Gastroesophageal sphincter (tissue), 4 donors: ENCODE measurements at regions not wholly inside any gene's neighbourhood (a gene's known extent, or its start where the extent isn't known, plus 50 kb on each side); places are given as distances from the start of the nearest gene placed in this dataset.

Source experiments
- ATAC-seq: fragments of 150-250 bp; one replicate; pipeline ENCODE4 v1.9.1; 2016; ENCODE audit warnings: mild to moderate bottlenecking, moderate library complexity
- H3K27ac ChIP-seq, 4 donors: fragments of 200-600 bp; sonication (generic) in 3 of 4; 1 replicate in 3 of 4; 2 replicates in 1 of 4; pipeline ENCODE4 v1.5.1; 2016 to 2019
- H3K27me3 ChIP-seq: fragments of 200-600 bp; sonication (generic); one replicate; pipeline ENCODE4 v1.5.1; 2019
- H3K36me3 ChIP-seq, 2 donors: fragments of 200-600 bp; sonication (generic); one replicate each; pipeline ENCODE4 v1.5.1; 2019; ENCODE audit warnings: control low read depth in 1 of 2
- H3K4me1 ChIP-seq, 3 donors: fragments of 200-600 bp; sonication (generic); 1 replicate in 2 of 3; 2 replicates in 1 of 3; pipeline ENCODE4 v1.5.1; 2016 to 2019; ENCODE audit warnings: control low read depth in 2 of 3
- H3K4me3 ChIP-seq, 2 donors: fragments of 200-600 bp; sonication (generic); one replicate each; pipeline ENCODE4 v1.5.1; 2019; ENCODE audit warnings: mild to moderate bottlenecking in 1 of 2, moderate library complexity in 1 of 2
- H3K9me3 ChIP-seq, 3 donors: fragments of 200-600 bp; sonication (generic); one replicate each; pipeline ENCODE4 v1.5.1; 2017 to 2019; ENCODE audit warnings: control low read depth in 2 of 3
- EP300 ChIP-seq: sonication (generic); formaldehyde crosslinking; IDR thresholded peaks from one replicate; pipeline ENCODE4 v1.6.1; 2017; ENCODE audit warnings: antibody characterized with exemption, mild to moderate bottlenecking
- POLR2A ChIP-seq, 2 donors: fragments of 450-650 bp; IDR thresholded peaks; one replicate each; pipeline ENCODE4 v1.6.1; 2017; ENCODE audit warnings: antibody characterized with exemption in 2 of 2, mild to moderate bottlenecking in 2 of 2, moderate library complexity in 1 of 2
- POLR2AphosphoS5 ChIP-seq: sonication (generic); formaldehyde crosslinking; IDR thresholded peaks from one replicate; pipeline ENCODE4 v1.6.1; 2017; ENCODE audit warnings: antibody characterized with exemption
- WGBS, 2 donors: methylation state at CpG; one replicate each; pipeline ENCODE4 v1.1.5; 2018; ENCODE audit warnings: low coverage in 1 of 2; 5-methylcytosine and 5-hydroxymethylcytosine counted together
- TF ChIP-seq, protein P1 (sequence below), 4 experiments: fragments of 200-600 bp in 2 of 4; fragments of 450-650 bp in 2 of 4; sonication (generic) in 1 of 4; IDR thresholded peaks; one replicate each; pipeline ENCODE4 v1.5.1; 2017 to 2019; ENCODE audit warnings: antibody characterized with exemption in 4 of 4, mild to moderate bottlenecking in 2 of 4, moderate library complexity in 2 of 4

DNA sequence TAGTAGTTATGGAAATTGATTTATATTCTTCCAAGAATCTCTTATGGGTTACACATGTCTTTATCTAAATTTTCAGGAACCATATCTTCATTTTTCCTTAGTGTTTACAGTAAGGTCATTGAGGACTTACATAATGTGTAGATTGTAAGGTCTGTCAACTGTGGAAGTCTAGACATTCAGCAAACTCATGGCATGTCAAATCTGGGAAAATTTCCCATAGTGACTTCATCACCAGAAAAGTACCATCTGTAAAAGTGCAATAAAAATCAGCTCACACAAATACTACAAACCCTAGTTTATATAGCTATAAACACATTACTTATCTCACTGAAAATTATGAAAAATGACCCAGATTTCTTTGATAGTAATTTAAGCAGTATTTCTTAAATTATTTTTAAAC lies 419.4 kb downstream of the MTRR start:
- H3K9me3 ChIP-seq = peaks cover 0 to 4% (median 0%) of the 10 kb centered on the region in 3 donors
- ATAC-seq = no peak
- H3K27ac ChIP-seq = no peak overlapping the region
- TF ChIP-seq POLR2AphosphoS5 (no peak), EP300 (no peak), POLR2A (IDR thresholded peaks at IDR 0.05) (no peak)
- TF ChIP-seq, protein P1, sequence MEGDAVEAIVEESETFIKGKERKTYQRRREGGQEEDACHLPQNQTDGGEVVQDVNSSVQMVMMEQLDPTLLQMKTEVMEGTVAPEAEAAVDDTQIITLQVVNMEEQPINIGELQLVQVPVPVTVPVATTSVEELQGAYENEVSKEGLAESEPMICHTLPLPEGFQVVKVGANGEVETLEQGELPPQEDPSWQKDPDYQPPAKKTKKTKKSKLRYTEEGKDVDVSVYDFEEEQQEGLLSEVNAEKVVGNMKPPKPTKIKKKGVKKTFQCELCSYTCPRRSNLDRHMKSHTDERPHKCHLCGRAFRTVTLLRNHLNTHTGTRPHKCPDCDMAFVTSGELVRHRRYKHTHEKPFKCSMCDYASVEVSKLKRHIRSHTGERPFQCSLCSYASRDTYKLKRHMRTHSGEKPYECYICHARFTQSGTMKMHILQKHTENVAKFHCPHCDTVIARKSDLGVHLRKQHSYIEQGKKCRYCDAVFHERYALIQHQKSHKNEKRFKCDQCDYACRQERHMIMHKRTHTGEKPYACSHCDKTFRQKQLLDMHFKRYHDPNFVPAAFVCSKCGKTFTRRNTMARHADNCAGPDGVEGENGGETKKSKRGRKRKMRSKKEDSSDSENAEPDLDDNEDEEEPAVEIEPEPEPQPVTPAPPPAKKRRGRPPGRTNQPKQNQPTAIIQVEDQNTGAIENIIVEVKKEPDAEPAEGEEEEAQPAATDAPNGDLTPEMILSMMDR (IDR thresholded peaks at IDR 0.05) = no peak
- H3K4me3 ChIP-seq = no peak overlapping the region
- no peaks in the 10 kb centered on the region for H3K4me1 ChIP-seq
- no peaks in the 10 kb centered on the region for H3K27me3 ChIP-seq
- no peaks in the 10 kb centered on the region for H3K36me3 ChIP-seq

DNA sequence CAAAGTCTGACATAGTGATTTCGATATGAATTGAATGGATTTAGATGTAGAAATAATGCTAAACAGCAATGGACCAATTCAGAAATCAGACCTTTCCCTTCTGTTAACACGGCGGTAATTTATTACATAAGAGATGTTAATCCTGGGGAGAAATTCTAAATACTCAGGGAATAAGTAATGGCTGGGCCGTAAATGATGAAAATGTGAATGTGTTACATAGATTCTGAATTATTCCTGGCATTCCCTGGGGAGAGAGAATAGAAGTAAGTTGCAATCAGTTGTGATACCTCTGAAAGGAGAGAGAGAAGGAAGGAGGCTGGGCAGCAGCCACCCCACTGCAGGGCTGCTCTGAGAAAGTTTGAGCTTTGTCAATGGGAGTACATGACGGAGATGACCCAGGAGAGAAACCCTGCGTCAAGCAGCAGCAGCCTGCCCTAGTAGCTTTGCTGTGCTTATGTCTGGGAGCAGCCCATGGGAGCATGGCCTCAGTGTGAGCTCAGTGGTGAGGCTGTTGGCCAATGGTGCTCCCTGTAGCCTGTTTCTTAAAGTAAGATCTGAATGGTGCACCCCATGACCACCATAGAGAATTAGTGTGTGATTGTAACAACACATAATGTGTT lies 420.1 kb downstream of the MTRR start:
- ATAC-seq = no peak
- 51 to 62% methylated on average over 5 to 6 of the region's 6 CpGs for WGBS, 2 donors
- Histone ChIP-seq H3K9me3 (peaks cover 0 to 4% (median 0%) of the 10 kb centered on the region in 3 donors), H3K27me3 (no peaks in the 10 kb centered on the region), H3K4me3 (no peak overlapping the region), H3K36me3 (no peaks in the 10 kb centered on the region), H3K4me1 (no peaks in the 10 kb centered on the region), H3K27ac (no peak overlapping the region)
- TF ChIP-seq POLR2A (IDR thresholded peaks at IDR 0.05) (no peak), EP300 (no peak), POLR2AphosphoS5 (no peak)
- TF ChIP-seq, protein P1 (IDR thresholded peaks at IDR 0.05) = no peak

DNA sequence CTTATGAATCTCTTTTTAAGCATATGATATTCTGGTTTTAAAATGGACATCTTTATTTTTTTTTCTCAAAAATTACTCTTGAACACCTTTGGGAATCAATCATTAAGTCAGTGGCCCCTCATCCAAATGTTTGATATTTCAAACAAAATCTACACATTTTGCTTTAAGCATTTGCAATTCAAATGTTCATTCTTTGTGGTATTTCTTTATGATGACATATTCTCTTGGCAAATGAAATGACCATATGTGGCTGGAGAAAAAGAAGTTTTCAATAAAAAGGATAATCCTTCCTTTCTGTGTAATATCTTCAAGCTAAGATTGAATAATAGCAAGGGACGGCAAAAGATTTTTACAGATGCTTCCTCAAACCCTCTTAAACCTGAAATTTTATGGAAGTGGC lies 420.8 kb downstream of the MTRR start:
- H3K9me3 ChIP-seq = peaks cover 0 to 4% (median 0%) of the 10 kb centered on the region in 3 donors
- 29 to 44% methylated on average over 1 of the region's 1 CpG for WGBS, 2 donors
- no peaks in the 10 kb centered on the region for H3K27me3 ChIP-seq
- no peak for ATAC-seq
- TF ChIP-seq EP300 (no peak), POLR2A (IDR thresholded peaks at IDR 0.05) (no peak), POLR2AphosphoS5 (no peak)
- TF ChIP-seq, protein P1 (IDR thresholded peaks at IDR 0.05) = no peak
- H3K27ac ChIP-seq = no peak overlapping the region
- H3K36me3 ChIP-seq = no peaks in the 10 kb centered on the region
- H3K4me3 ChIP-seq = no peak overlapping the region
- H3K4me1 ChIP-seq = no peaks in the 10 kb centered on the region

DNA sequence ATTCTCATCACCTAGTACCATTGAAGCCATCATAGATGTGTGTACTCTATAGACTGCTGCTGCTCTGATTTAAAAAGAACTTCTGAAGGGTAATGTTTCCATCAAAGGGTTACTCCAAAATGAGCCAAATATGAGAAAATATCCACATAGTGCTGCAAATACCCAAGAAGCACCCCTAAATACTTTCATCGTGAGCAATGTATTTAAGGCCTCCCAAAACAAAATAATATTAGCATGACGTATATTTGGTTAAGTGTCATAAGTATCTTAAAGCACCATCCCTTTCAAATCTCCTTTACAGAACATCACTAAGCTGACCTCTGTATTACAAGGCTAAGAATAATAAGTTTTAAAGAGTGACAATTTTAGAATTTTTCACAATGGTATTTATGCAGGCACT lies 421.8 kb downstream of the MTRR start:
- no peak for ATAC-seq
- 76 to 79% methylated on average over 2 of the region's 2 CpGs for WGBS, 2 donors

DNA sequence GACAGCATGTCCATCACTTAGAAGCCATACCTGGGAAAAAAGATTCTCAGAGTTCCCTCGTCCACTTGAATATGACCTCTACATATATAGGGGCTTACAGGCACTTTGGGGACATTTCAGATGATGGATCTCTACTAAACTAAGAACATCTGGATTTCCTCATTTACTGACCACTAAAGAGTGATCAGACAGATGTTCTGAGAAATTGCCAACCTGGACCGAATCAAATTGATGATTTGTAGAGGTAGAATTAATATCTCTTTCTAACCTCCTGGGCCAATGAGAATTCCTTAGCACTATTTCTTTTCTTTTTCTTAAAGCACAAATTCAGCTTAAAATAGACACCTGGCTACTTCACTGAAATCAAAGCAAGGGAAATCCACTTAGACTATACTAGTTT lies 422.7 kb downstream of the MTRR start:
- ATAC-seq = no peak
- no peaks in the 10 kb centered on the region for H3K4me1 ChIP-seq
- 40 to 65% methylated on average over 2 of the region's 2 CpGs for WGBS, 2 donors
- no peak overlapping the region for H3K27ac ChIP-seq
- no peak overlapping the region for H3K4me3 ChIP-seq
- no peak for TF ChIP-seq POLR2AphosphoS5
- TF ChIP-seq, protein P1 (IDR thresholded peaks at IDR 0.05) = no peak
- TF ChIP-seq EP300 = no peak
- no peak for TF ChIP-seq POLR2A (IDR thresholded peaks at IDR 0.05)
- no peaks in the 10 kb centered on the region for H3K36me3 ChIP-seq
- H3K9me3 ChIP-seq = peaks cover 0 to 4% (median 0%) of the 10 kb centered on the region in 3 donors
- H3K27me3 ChIP-seq = no peaks in the 10 kb centered on the region

More for the DNA sequence above, 421.8 kb downstream of the MTRR start:
- H3K9me3 ChIP-seq = peaks cover 0 to 4% (median 0%) of the 10 kb centered on the region in 3 donors
- no peaks in the 10 kb centered on the region for H3K36me3 ChIP-seq
- H3K4me1 ChIP-seq = no peaks in the 10 kb centered on the region
- no peak overlapping the region for H3K4me3 ChIP-seq
- no peak overlapping the region for H3K27ac ChIP-seq
- TF ChIP-seq, protein P1 (IDR thresholded peaks at IDR 0.05) = no peak
- TF ChIP-seq POLR2A (IDR thresholded peaks at IDR 0.05) = no peak
- no peak for TF ChIP-seq EP300
- no peak for TF ChIP-seq POLR2AphosphoS5
- H3K27me3 ChIP-seq = no peaks in the 10 kb centered on the region
